VCaP (cell line): ENCODE measurements at regions not wholly inside any gene's neighbourhood (a gene's known extent, or its start where the extent isn't known, plus 50 kb on each side); places are given as distances from the start of the nearest gene placed in this dataset.

Source experiments
- H3K27ac ChIP-seq: fragments of 450-650 bp; 2 replicates; pipeline ENCODE4 v1.5.1; 2017
- CTCF ChIP-seq: fragments of 450-650 bp; conservative IDR thresholded peaks from 2 replicates; pipeline ENCODE4 v1.5.1; 2017; ENCODE audit warnings: mild to moderate bottlenecking, moderate library complexity

DNA sequence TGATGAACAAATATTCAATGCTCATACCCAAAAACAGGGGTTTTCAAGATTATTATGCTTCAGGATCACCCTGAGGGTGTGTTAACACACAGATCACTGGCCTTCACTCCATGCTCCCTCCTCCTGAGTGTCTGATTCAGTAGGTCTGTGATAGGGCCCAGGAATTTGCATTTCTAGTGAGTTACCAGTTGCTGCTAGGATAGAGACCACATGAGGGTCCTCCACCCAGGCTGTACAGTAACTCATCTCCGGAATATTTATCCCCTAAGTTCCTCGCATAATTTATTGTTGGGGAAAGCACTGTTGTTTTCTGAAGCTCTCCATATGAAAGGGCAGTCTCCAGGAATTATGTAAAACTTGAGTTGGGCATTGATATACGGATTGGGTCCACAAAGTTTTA lies 1106.6 kb upstream of the B3GALT2 start:
- H3K27ac ChIP-seq, result no peak overlapping the region
- no peak for TF ChIP-seq CTCF

DNA sequence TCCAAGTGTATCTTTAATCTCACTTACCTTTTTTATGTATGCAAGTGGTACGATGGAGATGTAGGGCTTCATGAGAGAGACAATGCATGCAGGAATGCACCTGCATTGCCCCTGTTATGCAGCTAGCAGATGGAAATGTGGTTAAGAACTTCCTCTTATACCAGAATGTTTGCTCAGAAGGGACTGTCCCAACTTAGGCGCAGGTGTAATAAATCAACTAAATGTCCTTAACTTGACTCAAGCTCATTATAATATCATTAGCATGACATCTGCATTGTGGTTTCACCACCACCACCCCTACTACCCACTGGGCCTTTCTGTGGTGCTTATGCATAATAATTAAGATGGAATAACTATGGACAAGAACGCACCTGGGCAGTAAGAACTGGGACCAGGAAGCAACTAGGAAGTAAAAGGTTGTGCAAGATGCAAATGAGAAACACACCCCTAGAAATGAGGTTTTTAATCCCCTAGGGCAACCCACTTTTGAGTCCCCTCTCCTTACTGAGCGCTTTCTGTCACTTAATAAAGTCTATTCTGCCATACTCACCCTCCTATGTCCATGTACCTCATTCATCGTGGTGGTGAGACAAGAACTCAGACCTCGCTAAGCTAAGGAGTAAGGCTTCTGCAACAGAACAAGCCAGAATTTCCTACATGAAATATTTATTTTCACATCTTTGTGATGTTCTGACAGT lies 1103.3 kb upstream of the B3GALT2 start:
- H3K27ac ChIP-seq, result no peak overlapping the region
- TF ChIP-seq CTCF, result no peak

DNA sequence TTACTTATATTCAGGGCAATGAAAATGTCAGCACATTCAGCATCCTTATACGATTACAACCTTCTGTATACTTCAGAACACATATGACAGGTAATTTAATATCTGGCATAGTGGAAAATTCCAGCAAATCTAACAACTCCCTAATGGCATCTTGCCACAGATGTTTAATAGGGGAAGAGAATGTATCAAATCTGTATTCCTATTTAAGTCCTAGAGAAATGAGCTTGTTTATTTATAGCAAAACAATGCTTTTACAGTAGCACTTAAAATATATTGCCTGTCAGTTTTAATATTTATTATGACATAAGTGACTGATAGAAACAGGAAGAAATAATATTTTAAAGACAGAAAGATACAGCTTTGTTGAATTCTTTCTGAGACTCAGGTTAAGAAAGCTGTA lies 1101.8 kb upstream of the B3GALT2 start:
- no peak for TF ChIP-seq CTCF
- no peak overlapping the region for H3K27ac ChIP-seq

- no peak for TF ChIP-seq CTCF
- no peak overlapping the region for H3K27ac ChIP-seq
Measured at GRCh38 chr1:194281376-194281775, 1095.0 kb upstream of the B3GALT2 start.

GRCh38 chr1:194280463-194280862 lies 1094.0 kb upstream of the B3GALT2 start:
- no peak for TF ChIP-seq CTCF
- H3K27ac ChIP-seq, result no peak overlapping the region

GRCh38 chr1:194279975-194280374 lies 1093.6 kb upstream of the B3GALT2 start:
- TF ChIP-seq CTCF, result no peak
- no peak overlapping the region for H3K27ac ChIP-seq

DNA sequence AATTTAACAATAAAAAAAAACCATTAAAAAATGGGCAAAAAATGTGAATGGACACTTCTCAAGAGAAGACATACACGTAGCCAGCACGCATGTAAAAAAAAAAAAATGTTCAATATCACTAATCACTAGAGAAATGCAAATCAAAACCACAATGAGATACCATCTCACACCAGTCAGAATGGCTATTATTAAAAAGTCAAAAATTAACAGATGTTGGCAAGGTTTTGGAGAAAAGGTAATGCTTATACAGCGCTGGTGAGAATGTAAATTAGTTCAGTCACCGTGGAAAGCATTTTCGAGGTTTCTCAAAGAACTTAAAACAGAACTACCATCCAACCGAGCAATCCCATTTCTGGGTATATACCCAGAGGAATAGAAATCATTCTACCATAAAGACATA lies 1091.5 kb upstream of the B3GALT2 start:
- no peak for TF ChIP-seq CTCF
- H3K27ac ChIP-seq, result no peak overlapping the region
